Stimulated activated naive CD8-positive, alpha-beta T cell treated with anti-CD3 and anti-CD28 coated beads, Interleukin-15, amount 100 ng/mL, for 72 hours (primary cell): ENCODE measurements at regions not wholly inside any gene's neighbourhood (a gene's known extent, or its start where the extent isn't known, plus 50 kb on each side); places are given as distances from the start of the nearest gene placed in this dataset.
"Not testable (repeated sequence)": the region's sequence is repeated elsewhere in the genome, so short reads cannot be mapped to it uniquely, and the experiment has no call there.

ENCODE experiments used
- ATAC-seq: fragments of 150-1000 bp; cut with Tn5 transposase; 2 replicates; pipeline ENCODE4 v1.10.0; 2021; ENCODE audit warnings: mild to moderate bottlenecking, moderate library complexity
- DNase-seq, 2 donors: peaks; one replicate each; pipeline ENCODE4 v3.0.0; 2021 to 2022
- H3K27ac Mint-ChIP-seq, 2 donors: one replicate each; pipeline ENCODE4 v1.8.0; 2022; ENCODE audit warnings: mild to moderate bottlenecking in 2 of 2, mixed read lengths in 2 of 2, moderate library complexity in 2 of 2
- H3K27me3 Mint-ChIP-seq: one replicate; pipeline ENCODE4 v1.8.0; 2022; ENCODE audit warnings: mixed read lengths
- H3K4me1 Mint-ChIP-seq: one replicate; pipeline ENCODE4 v1.8.0; 2022; ENCODE audit warnings: mild to moderate bottlenecking, mixed read lengths
- H3K4me3 Mint-ChIP-seq, 2 donors: one replicate each; pipeline ENCODE4 v1.8.0; 2022; ENCODE audit warnings: mild to moderate bottlenecking in 2 of 2, mixed read lengths in 2 of 2, moderate library complexity in 1 of 2
- H3K9me3 Mint-ChIP-seq, 2 donors: one replicate each; pipeline ENCODE4 v1.8.0; 2022; ENCODE audit warnings: mixed read lengths in 2 of 2

DNA sequence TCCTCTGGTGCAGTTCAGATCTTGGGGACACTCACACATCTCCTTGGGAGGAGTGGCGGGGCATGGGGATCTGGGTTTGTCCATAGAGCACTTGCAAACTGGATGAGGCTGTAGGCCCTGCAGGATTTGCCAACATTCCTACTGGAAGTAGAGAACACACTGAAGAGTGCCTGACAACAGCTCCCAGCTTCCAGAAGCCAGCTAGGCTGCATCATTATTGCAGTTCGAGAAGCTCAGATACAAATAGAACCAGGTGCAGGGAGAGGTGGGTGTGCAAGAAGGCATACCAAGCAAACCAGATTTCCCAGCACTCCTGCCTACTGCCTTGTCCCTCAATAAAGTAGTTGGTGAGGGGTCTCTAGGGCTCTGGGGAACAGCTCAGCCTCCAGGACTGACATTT is 52.5 kb downstream of the RHOB start:
- Mint-ChIP-seq H3K27me3 (peaks cover 18% of the 10 kb centered on the region), H3K4me1 (no peaks in the 10 kb centered on the region), H3K9me3 (no peaks in the 10 kb centered on the region), H3K27ac (no peak overlapping the region), H3K4me3 (no peak overlapping the region)
- ATAC-seq: no peak
- no peak for DNase-seq

GRCh38 chr2:20501974-20502373 is 55.1 kb downstream of the RHOB start:
- no peaks in the 10 kb centered on the region for H3K4me1 Mint-ChIP-seq
- H3K27me3 Mint-ChIP-seq: peaks cover 18% of the 10 kb centered on the region
- H3K9me3 Mint-ChIP-seq: no peaks in the 10 kb centered on the region
- DNase-seq (no peak), ATAC-seq (no peak)
- no peak overlapping the region for H3K27ac Mint-ChIP-seq
- H3K4me3 Mint-ChIP-seq: no peak overlapping the region

GRCh38 chr2:20502496-20502895 is 55.6 kb downstream of the RHOB start:
- H3K27ac Mint-ChIP-seq, H3K4me1 Mint-ChIP-seq, ATAC-seq, H3K4me3 Mint-ChIP-seq, H3K9me3 Mint-ChIP-seq, DNase-seq: not testable (repeated sequence)
- peaks cover 18% of the 10 kb centered on the region for H3K27me3 Mint-ChIP-seq

DNA sequence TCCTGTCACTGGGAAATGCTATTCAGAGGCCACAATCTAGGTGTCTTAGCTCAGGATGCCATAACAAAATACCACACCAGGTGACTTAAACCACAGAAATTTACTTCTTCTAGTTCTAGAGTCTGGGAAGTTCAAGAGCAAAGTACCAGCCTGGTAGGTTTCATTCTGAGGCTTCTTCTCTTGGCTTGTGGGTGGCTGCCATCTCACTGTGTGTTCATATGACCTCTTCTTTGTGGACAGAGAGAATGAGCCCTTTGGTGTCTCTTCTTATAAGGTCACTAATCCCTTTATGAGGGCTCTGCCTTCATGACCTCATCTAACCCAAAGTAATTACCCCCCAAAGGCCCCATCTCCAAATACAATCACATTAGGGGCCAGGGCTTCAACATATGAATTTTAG is 57.3 kb downstream of the RHOB start:
- no peak for ATAC-seq
- no peaks in the 10 kb centered on the region for H3K4me1 Mint-ChIP-seq
- DNase-seq: no peak
- no peak overlapping the region for H3K27ac Mint-ChIP-seq
- H3K9me3 Mint-ChIP-seq: no peaks in the 10 kb centered on the region
- no peak overlapping the region for H3K4me3 Mint-ChIP-seq
- peaks cover 18% of the 10 kb centered on the region for H3K27me3 Mint-ChIP-seq

GRCh38 chr2:20506201-20506685 is 59.4 kb downstream of the RHOB start:
- DNase-seq (no peak), ATAC-seq (no peak)
- H3K4me1 Mint-ChIP-seq: no peaks in the 10 kb centered on the region
- H3K9me3 Mint-ChIP-seq: no peaks in the 10 kb centered on the region
- no peak overlapping the region for H3K27ac Mint-ChIP-seq
- H3K4me3 Mint-ChIP-seq: no peak overlapping the region
- H3K27me3 Mint-ChIP-seq: peaks cover under 1% of the 10 kb centered on the region

DNA sequence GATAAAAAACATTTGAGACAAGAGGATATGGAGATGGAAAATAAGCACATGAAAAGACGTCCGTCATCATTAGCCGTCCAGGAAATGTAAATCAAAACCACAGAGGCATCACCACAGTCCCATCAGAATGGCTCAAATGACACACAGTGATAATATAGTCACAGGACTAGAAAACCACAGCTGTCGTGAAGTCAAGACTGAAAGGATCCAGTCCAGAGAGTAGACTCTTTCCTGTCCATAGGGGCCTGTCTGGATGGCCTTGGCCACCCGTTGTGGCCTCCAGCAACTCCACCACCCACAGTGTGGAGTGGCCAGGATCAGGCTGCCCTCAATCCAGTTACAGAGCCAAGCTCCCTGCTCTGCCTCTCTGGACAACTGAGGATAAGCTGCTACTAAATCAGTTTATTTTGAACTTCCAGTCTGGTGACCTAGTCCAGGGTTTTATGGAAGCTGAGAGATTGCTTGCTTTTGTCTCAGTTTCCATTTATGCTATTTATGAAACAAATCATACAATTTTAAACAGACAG is 60.4 kb downstream of the RHOB start:
- H3K27ac Mint-ChIP-seq: no peak overlapping the region
- H3K27me3 Mint-ChIP-seq: no peaks in the 10 kb centered on the region
- H3K4me3 Mint-ChIP-seq: no peak overlapping the region
- no peaks in the 10 kb centered on the region for H3K9me3 Mint-ChIP-seq
- ATAC-seq (peak; percentile 94), DNase-seq (peak; percentile 7 to 51)
- no peaks in the 10 kb centered on the region for H3K4me1 Mint-ChIP-seq

- no peak for DNase-seq
- Mint-ChIP-seq H3K4me1 (no peaks in the 10 kb centered on the region), H3K27me3 (no peaks in the 10 kb centered on the region), H3K27ac (no peak overlapping the region), H3K4me3 (no peak overlapping the region), H3K9me3 (no peaks in the 10 kb centered on the region)
- no peak for ATAC-seq
These were observed 60.8 kb downstream of the RHOB start for GRCh38 chr2:20507711-20508110.

DNA sequence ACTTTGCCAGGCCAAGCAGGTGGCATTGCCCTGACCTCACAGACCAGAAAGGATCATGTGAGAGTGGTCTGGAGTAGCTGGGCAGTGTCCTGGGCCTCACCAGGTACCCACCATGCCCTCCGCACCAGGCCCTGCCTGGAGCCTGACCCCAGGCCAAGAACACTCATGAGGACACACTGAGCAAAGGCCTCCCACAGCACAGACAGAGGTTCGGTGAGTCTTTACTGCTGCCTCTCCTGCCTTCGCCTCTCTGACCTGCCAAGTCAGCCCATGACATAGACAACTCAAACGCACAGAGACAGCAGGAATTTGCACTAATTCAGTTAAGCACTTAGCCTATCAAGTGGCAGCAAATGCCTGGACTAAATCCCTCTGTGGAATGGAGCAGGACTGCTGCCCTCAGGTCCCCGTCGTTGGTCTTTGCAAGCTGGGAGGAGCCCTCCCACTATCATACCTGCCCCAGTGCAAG is 62.5 kb downstream of the RHOB start:
- no peak for DNase-seq
- Mint-ChIP-seq H3K9me3 (no peaks in the 10 kb centered on the region), H3K27ac (no peak overlapping the region), H3K4me1 (no peaks in the 10 kb centered on the region), H3K27me3 (peaks cover 14% of the 10 kb centered on the region), H3K4me3 (no peak overlapping the region)
- no peak for ATAC-seq

GRCh38 chr2:20509770-20510490 is 63.1 kb downstream of the RHOB start:
- no peak overlapping the region for H3K27ac Mint-ChIP-seq
- ATAC-seq: no peak
- no peaks in the 10 kb centered on the region for H3K4me1 Mint-ChIP-seq
- no peak for DNase-seq
- peaks cover 20% of the 10 kb centered on the region for H3K27me3 Mint-ChIP-seq
- no peak overlapping the region for H3K4me3 Mint-ChIP-seq
- H3K9me3 Mint-ChIP-seq: peaks cover 1 to 3% of the 10 kb centered on the region in 2 donors

- peaks cover 28% of the 10 kb centered on the region for H3K27me3 Mint-ChIP-seq
- DNase-seq (no peak), ATAC-seq (no peak)
- no peak overlapping the region for H3K27ac Mint-ChIP-seq
- peaks cover 7 to 8% of the 10 kb centered on the region in 2 donors for H3K9me3 Mint-ChIP-seq
- no peaks in the 10 kb centered on the region for H3K4me1 Mint-ChIP-seq
- no peak overlapping the region for H3K4me3 Mint-ChIP-seq
These were observed 64.3 kb downstream of the RHOB start for GRCh38 chr2:20511130-20511529.

DNA sequence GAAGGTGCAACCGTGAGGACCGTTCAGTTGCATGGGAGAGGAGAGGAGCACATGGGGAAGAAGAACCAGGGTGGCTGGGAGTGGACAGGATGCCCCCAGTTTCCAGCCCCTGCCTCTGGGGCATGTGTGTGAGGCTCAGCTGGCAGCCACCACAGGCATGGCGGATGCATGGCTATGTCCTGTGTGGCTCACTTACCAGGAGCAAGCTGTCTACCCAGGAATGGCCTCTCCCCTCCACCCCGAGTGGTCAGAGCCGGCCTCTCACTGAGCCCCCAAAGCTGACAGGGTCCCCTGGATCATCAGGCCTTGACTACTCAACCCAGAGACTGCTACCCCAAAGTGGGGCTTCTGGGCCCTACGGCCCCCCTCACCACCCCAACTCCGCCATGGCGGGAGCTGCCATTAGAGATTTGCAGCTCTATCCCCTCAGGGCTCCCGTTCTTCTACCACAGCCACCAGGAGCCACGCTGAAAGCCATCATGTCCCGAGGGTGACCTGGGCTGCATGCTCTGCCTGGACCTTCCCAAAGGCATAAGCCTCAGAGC is 65.3 kb downstream of the RHOB start:
- ATAC-seq: no peak
- Mint-ChIP-seq H3K4me1 (no peaks in the 10 kb centered on the region), H3K27me3 (peaks cover 28% of the 10 kb centered on the region), H3K4me3 (no peak overlapping the region), H3K9me3 (peaks cover 7 to 8% of the 10 kb centered on the region in 2 donors), H3K27ac (no peak overlapping the region)
- no peak for DNase-seq

- DNase-seq: no peak
- peaks cover 28% of the 10 kb centered on the region for H3K27me3 Mint-ChIP-seq
- peak overlapping the region in 1 of 2 donors; percentile 47 for H3K27ac Mint-ChIP-seq
- no peak overlapping the region for H3K4me3 Mint-ChIP-seq
- H3K4me1 Mint-ChIP-seq: no peaks in the 10 kb centered on the region
- H3K9me3 Mint-ChIP-seq: peaks cover 7 to 17% of the 10 kb centered on the region in 2 donors
- ATAC-seq: no peak
These were observed 67.1 kb downstream of the RHOB start for GRCh38 chr2:20513946-20514345.

- no peak for ATAC-seq
- no peak for DNase-seq
These were observed 67.9 kb downstream of the RHOB start for GRCh38 chr2:20514596-20515269.

DNA sequence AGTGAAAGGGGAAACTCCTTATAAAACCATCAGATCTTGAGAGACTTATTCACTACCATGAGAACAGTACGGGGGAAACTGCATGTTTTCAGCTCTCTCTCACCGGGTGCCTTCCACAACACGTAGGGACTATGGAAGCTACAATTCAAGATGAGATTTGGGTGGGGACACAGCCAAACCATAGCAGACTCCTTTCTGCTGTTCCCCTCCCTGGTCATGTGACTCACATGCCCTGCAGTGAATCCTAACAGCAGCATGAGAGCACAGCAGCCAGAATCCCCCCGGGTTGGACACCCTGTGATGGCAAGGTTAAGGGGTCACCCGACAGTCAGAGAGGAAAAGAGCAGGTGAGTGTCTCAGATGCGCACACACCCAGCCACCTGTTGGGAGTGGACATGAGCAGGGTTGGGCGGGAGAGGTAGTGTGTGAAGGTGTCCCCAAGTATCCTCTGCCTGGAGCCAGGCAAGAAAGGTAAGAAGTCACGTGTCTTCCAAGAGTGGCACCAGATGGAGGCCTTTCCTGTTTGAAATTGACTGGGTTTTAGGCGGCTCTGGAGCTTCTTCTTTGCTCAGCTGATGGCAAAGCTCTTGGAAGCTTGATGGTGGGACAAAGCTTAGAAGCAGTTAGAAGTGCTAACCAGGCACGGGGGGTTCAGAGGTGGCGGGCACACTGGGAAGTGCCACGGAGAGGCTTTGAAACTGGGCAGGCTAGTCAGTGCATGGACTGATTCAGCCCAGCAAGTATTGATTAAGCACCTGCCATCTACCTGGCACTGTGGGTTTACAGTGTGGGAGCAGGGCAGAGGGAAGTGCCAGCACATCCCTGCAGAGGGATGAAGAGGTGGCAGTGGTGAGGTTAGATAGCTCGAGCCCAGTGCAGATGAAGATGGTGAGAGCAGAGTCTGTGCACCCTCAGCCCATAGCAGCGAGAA is 68.7 kb downstream of the RHOB start:
- H3K27me3 Mint-ChIP-seq: peaks cover 28% of the 10 kb centered on the region
- H3K27ac Mint-ChIP-seq: peak overlapping the region in 1 of 2 donors; percentile 23
- no peak overlapping the region for H3K4me3 Mint-ChIP-seq
- peaks cover 7 to 19% of the 10 kb centered on the region in 2 donors for H3K9me3 Mint-ChIP-seq
- DNase-seq (no peak), ATAC-seq (no peak)
- H3K4me1 Mint-ChIP-seq: no peaks in the 10 kb centered on the region

More at GRCh38 chr2:20514596-20515269, 67.9 kb downstream of the RHOB start:
- Mint-ChIP-seq H3K27me3 (peaks cover 28% of the 10 kb centered on the region), H3K4me3 (no peak overlapping the region), H3K9me3 (peaks cover 7 to 19% of the 10 kb centered on the region in 2 donors), H3K27ac (no peak overlapping the region), H3K4me1 (no peaks in the 10 kb centered on the region)

DNA sequence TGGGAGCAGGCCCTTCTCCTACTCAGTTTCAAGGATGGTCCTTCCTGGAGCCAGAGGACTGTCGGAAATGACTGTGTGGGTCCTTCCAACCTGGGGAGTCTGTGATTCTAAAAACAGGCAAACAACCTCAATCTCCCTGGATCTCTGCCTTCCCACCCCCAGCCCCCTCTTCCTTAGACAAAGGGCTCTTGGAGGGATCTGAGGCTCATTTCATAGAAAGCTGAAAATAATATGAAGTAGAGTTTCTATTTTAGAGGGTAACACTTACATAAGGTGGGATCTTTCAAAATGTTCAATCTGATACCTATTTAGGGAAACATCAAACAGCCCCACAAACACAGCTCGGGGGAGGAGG is 69.4 kb downstream of the RHOB start:
- ATAC-seq: no peak
- H3K27ac Mint-ChIP-seq: no peak overlapping the region
- H3K4me3 Mint-ChIP-seq: no peak overlapping the region

More for the DNA sequence above, 69.4 kb downstream of the RHOB start:
- H3K9me3 Mint-ChIP-seq: peaks cover 7 to 19% of the 10 kb centered on the region in 2 donors
- H3K4me1 Mint-ChIP-seq: no peaks in the 10 kb centered on the region
- no peak for DNase-seq
- peaks cover 28% of the 10 kb centered on the region for H3K27me3 Mint-ChIP-seq
